ENCODE measurements at regions not wholly inside any gene's neighbourhood (a gene's known extent, or its start where the extent isn't known, plus 50 kb on each side); places are given as distances from the start of the nearest gene placed in this dataset.
A peak's percentile ranks its signal among the peaks of the same experiment; 100 is the strongest.

DNA sequence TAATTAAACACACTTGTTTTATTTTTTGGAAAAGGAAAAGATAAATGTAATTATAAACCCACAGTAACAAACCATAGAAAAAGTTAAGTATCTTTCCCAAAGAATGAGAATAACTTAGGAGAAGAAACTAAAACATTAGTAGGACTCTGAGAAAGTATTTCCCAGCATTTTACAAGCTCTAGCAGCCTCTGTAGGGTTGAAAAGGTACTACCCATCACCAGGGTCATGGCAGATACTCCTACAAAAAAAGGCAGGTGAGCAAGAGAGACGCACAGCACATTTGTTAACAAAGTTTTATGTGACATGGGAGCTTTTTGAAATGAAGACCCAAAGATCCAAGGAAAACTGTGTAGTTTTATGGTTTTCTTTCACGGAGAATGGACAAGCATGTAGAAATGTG is 77.7 kb upstream of the FAM169A start:
- no peak overlapping the region for H3K4me3 ChIP-seq
- intact Hi-C loops (cut with DNase I) = no loop called here
- no peak overlapping the region for H3K27ac ChIP-seq (replicated peaks in 1 of 4)
- peaks cover 0 to 11% (median 8%) of the 10 kb centered on the region in 4 donors for H3K4me1 ChIP-seq
- no peak for DNase-seq (ENCODE audit: extremely low spot score)
- TF ChIP-seq POLR2AphosphoS5 (IDR thresholded peaks at IDR 0.05) = no peak
- TF ChIP-seq POLR2A (IDR thresholded peaks at IDR 0.05; ENCODE audit: low read depth) = no peak
- no peak for TF ChIP-seq EP300 (IDR thresholded peaks at IDR 0.05)
- peak in 1 of 3 experiments; percentile 6 for TF ChIP-seq CTCF (IDR thresholded peaks at IDR 0.05)
- 71% methylated on average over 2 of the region's 2 CpGs for WGBS
- H3K9me3 ChIP-seq = no peaks in the 10 kb centered on the region
- H3K36me3 ChIP-seq = no peaks in the 10 kb centered on the region
- no peaks in the 10 kb centered on the region for H3K27me3 ChIP-seq

- Histone ChIP-seq H3K4me1 (no peaks in the 10 kb centered on the region), H3K36me3 (no peaks in the 10 kb centered on the region), H3K27ac (replicated peaks in 1 of 4) (no peak overlapping the region), H3K4me3 (no peak overlapping the region), H3K27me3 (no peaks in the 10 kb centered on the region), H3K9me3 (no peaks in the 10 kb centered on the region)
- no peak for TF ChIP-seq POLR2A (IDR thresholded peaks at IDR 0.05; ENCODE audit: low read depth)
- TF ChIP-seq EP300 (IDR thresholded peaks at IDR 0.05) = no peak
- TF ChIP-seq CTCF (IDR thresholded peaks at IDR 0.05) = no peak
- TF ChIP-seq POLR2AphosphoS5 (IDR thresholded peaks at IDR 0.05) = no peak
- intact Hi-C loops (cut with DNase I) = no loop called here
- 91% methylated on average over 10 of the region's 10 CpGs for WGBS
- no peak for DNase-seq (ENCODE audit: extremely low spot score)
Measured at GRCh38 chr5:74942622-74943286, 76.6 kb upstream of the FAM169A start.

- Histone ChIP-seq H3K36me3 (no peaks in the 10 kb centered on the region), H3K4me3 (no peak overlapping the region), H3K27ac (replicated peaks in 1 of 4) (no peak overlapping the region), H3K4me1 (no peaks in the 10 kb centered on the region), H3K9me3 (no peaks in the 10 kb centered on the region), H3K27me3 (no peaks in the 10 kb centered on the region)
- TF ChIP-seq CTCF (IDR thresholded peaks at IDR 0.05) = no peak
- no peak for DNase-seq (ENCODE audit: extremely low spot score)
- 80% methylated on average over 2 of the region's 2 CpGs for WGBS
- intact Hi-C loops (cut with DNase I) = no loop called here
Measured at GRCh38 chr5:74940782-74941353, 74.7 kb upstream of the FAM169A start.

- Histone ChIP-seq H3K9me3 (no peaks in the 10 kb centered on the region), H3K36me3 (no peaks in the 10 kb centered on the region), H3K4me3 (no peak overlapping the region), H3K27me3 (peaks cover 0 to 16% (median 0%) of the 10 kb centered on the region in 4 donors), H3K4me1 (no peaks in the 10 kb centered on the region), H3K27ac (replicated peaks in 1 of 4) (no peak overlapping the region)
- TF ChIP-seq POLR2AphosphoS5 (IDR thresholded peaks at IDR 0.05) (no peak), EP300 (IDR thresholded peaks at IDR 0.05) (no peak), POLR2A (IDR thresholded peaks at IDR 0.05; ENCODE audit: low read depth) (no peak), CTCF (IDR thresholded peaks at IDR 0.05) (no peak)
- intact Hi-C loops (cut with DNase I) = no loop called here
- DNase-seq (ENCODE audit: extremely low spot score) = no peak
Measured at GRCh38 chr5:74938250-74938933, 72.2 kb upstream of the FAM169A start.

All from esophagus muscularis mucosa (tissue), 4 donors.